ENCODE measurements at regions not wholly inside any gene's neighbourhood (a gene's known extent, or its start where the extent isn't known, plus 50 kb on each side); places are given as distances from the start of the nearest gene placed in this dataset.

- Histone ChIP-seq H3K27ac (no peak overlapping the region), H3K27me3 (no peaks in the 10 kb centered on the region), H3K4me1 (no peaks in the 10 kb centered on the region), H3K9me3 (no peaks in the 10 kb centered on the region), H3K4me3 (no peak overlapping the region), H3K36me3 (ENCODE audit: low read depth, missing control alignments) (no peaks in the 10 kb centered on the region)
- WGBS, 2 donors, result 84 to 91% methylated on average over 6 of the region's 6 CpGs
- no peak for TF ChIP-seq CTCF (IDR thresholded peaks at IDR 0.05)
- no peak for TF ChIP-seq POLR2A (IDR thresholded peaks at IDR 0.05)
- intact Hi-C loops (cut with DNase I; ENCODE audit: low total_unique reads), result no loop called here
- DNase-seq, result no peak
Measured at GRCh38 chr2:16019060-16019480, 78.7 kb downstream of the MYCN start.

- 96% methylated on average over 13 of the region's 13 CpGs for WGBS, 2 donors
- H3K27me3 ChIP-seq, result no peaks in the 10 kb centered on the region
- TF ChIP-seq CTCF (IDR thresholded peaks at IDR 0.05), result no peak
- TF ChIP-seq POLR2A (IDR thresholded peaks at IDR 0.05), result no peak
Measured at GRCh38 chr2:16018277-16019059, 78.1 kb downstream of the MYCN start.

GRCh38 chr2:16016282-16016681, 75.9 kb downstream of the MYCN start:
- intact Hi-C loops (cut with DNase I; ENCODE audit: low total_unique reads), result no loop called here
- no peaks in the 10 kb centered on the region for H3K4me1 ChIP-seq
- H3K27me3 ChIP-seq, result no peaks in the 10 kb centered on the region
- TF ChIP-seq CTCF (IDR thresholded peaks at IDR 0.05) (no peak), POLR2A (IDR thresholded peaks at IDR 0.05) (no peak)
- H3K36me3 ChIP-seq (ENCODE audit: low read depth, missing control alignments), result no peaks in the 10 kb centered on the region
- no peak for DNase-seq
- H3K27ac ChIP-seq, result no peak overlapping the region
- 97 to 100% methylated on average over 1 of the region's 1 CpG for WGBS, 2 donors
- no peaks in the 10 kb centered on the region for H3K9me3 ChIP-seq
- no peak overlapping the region for H3K4me3 ChIP-seq

More at GRCh38 chr2:16018277-16019059, 78.1 kb downstream of the MYCN start:
- no peak overlapping the region for H3K27ac ChIP-seq
- H3K36me3 ChIP-seq (ENCODE audit: low read depth, missing control alignments), result no peaks in the 10 kb centered on the region
- H3K9me3 ChIP-seq, result no peaks in the 10 kb centered on the region
- no peak for DNase-seq
- intact Hi-C loops (cut with DNase I; ENCODE audit: low total_unique reads), result no loop called here
- H3K4me1 ChIP-seq, result no peaks in the 10 kb centered on the region
- no peak overlapping the region for H3K4me3 ChIP-seq

GRCh38 chr2:16015903-16016265, 75.5 kb downstream of the MYCN start:
- DNase-seq, result no peak
- no peaks in the 10 kb centered on the region for H3K9me3 ChIP-seq
- no peak overlapping the region for H3K27ac ChIP-seq
- H3K36me3 ChIP-seq (ENCODE audit: low read depth, missing control alignments), result no peaks in the 10 kb centered on the region
- H3K27me3 ChIP-seq, result no peaks in the 10 kb centered on the region
- no peak overlapping the region for H3K4me3 ChIP-seq
- no peaks in the 10 kb centered on the region for H3K4me1 ChIP-seq
- 24 to 41% methylated on average over 2 of the region's 2 CpGs for WGBS, 2 donors
- intact Hi-C loops (cut with DNase I; ENCODE audit: low total_unique reads), result no loop called here
- TF ChIP-seq POLR2A (IDR thresholded peaks at IDR 0.05), result no peak
- no peak for TF ChIP-seq CTCF (IDR thresholded peaks at IDR 0.05)
